Left ventricle myocardium inferior (tissue), 1 donor: ENCODE measurements at regions not wholly inside any gene's neighbourhood (a gene's known extent, or its start where the extent isn't known, plus 50 kb on each side); places are given as distances from the start of the nearest gene placed in this dataset.

Experiments used
- DNase-seq: peaks from one replicate; pipeline ENCODE4 v3.0.0-alpha.2; 2020
- H3K27ac ChIP-seq: fragments of 200-600 bp; replicated peaks from 2 replicates; pipeline ENCODE4 v1.8.0; 2021
- H3K27me3 ChIP-seq: fragments of 200-600 bp; 2 replicates; pipeline ENCODE4 v1.8.0; 2021; ENCODE audit warnings: low read depth
- H3K36me3 ChIP-seq: fragments of 200-600 bp; 2 replicates; pipeline ENCODE4 v1.8.0; 2021
- H3K4me1 ChIP-seq: fragments of 200-600 bp; 2 replicates; pipeline ENCODE4 v1.8.0; 2021
- H3K4me3 ChIP-seq: fragments of 200-600 bp; 2 replicates; pipeline ENCODE4 v1.8.0; 2021; ENCODE audit warnings: mild to moderate bottlenecking, moderate library complexity
- H3K9me3 ChIP-seq: fragments of 200-600 bp; replicated peaks from 2 replicates; pipeline ENCODE4 v1.8.0; 2021
- intact Hi-C: fragments of 100-400 bp; cut with micrococcal nuclease; formaldehyde crosslinking; loops from one replicate; pipeline ENCODE4 v1.11.0; 2022
- TF ChIP-seq, protein P1 (sequence below): fragments of 200-600 bp; IDR thresholded peaks from 2 replicates; pipeline ENCODE4 v1.8.0; 2021; ENCODE audit warnings: antibody characterized with exemption, mild to moderate bottlenecking, borderline replicate concordance
- donor health status: DM: no; HTN: yes; CAD: no; lungs with severe emphysema.

DNA sequence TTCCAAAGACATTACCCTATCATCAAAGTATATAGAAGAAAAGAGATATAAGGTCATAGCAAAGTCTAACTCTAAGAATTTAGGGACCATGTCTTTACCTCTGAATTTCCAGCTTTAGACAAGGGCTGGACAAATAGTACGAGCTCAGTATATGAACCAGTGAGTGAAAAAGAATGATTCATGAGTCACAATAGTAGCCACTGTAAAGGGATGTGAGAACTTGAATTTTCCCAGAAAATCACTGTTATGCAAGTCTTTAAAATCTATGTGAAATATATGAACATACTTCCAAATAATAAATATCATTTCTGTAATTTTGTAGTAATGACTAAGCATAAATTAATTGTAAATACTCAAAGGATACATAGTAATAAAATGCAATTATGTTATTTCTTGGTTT lies 305.9 kb upstream of the PRR16 start:
- TF ChIP-seq, protein P1, sequence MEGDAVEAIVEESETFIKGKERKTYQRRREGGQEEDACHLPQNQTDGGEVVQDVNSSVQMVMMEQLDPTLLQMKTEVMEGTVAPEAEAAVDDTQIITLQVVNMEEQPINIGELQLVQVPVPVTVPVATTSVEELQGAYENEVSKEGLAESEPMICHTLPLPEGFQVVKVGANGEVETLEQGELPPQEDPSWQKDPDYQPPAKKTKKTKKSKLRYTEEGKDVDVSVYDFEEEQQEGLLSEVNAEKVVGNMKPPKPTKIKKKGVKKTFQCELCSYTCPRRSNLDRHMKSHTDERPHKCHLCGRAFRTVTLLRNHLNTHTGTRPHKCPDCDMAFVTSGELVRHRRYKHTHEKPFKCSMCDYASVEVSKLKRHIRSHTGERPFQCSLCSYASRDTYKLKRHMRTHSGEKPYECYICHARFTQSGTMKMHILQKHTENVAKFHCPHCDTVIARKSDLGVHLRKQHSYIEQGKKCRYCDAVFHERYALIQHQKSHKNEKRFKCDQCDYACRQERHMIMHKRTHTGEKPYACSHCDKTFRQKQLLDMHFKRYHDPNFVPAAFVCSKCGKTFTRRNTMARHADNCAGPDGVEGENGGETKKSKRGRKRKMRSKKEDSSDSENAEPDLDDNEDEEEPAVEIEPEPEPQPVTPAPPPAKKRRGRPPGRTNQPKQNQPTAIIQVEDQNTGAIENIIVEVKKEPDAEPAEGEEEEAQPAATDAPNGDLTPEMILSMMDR = no peak
- no peak for DNase-seq
- Histone ChIP-seq H3K27ac (no peak overlapping the region), H3K27me3 (no peaks in the 10 kb centered on the region), H3K36me3 (no peaks in the 10 kb centered on the region), H3K4me3 (no peak overlapping the region), H3K9me3 (no peaks in the 10 kb centered on the region), H3K4me1 (peaks cover 3% of the 10 kb centered on the region)
- intact Hi-C loops = no loop called here

DNA sequence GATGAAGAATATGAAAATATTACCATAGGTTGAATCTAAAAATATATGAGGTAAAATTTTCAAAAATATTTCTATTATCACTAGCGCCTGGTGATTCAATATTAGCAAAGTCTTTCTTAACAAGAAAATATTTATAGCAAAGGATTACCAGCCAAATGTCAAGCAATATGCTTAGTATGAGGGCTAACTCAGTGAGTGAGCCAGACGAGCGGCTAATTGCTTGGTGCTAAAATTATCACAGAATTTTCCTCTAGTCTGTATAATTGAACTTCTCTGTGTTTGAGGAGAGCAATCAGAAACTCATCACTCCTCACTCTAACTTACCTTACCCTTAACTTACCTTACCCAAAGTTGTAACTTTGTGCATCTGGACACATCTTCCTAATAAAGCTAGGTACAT lies 304.9 kb upstream of the PRR16 start:
- no peak overlapping the region for H3K4me3 ChIP-seq
- no peak overlapping the region for H3K27ac ChIP-seq
- H3K9me3 ChIP-seq = no peaks in the 10 kb centered on the region
- intact Hi-C loops = no loop called here
- peaks cover 3% of the 10 kb centered on the region for H3K4me1 ChIP-seq
- H3K27me3 ChIP-seq = no peaks in the 10 kb centered on the region
- no peaks in the 10 kb centered on the region for H3K36me3 ChIP-seq
- no peak for DNase-seq
- TF ChIP-seq, protein P1 = no peak

DNA sequence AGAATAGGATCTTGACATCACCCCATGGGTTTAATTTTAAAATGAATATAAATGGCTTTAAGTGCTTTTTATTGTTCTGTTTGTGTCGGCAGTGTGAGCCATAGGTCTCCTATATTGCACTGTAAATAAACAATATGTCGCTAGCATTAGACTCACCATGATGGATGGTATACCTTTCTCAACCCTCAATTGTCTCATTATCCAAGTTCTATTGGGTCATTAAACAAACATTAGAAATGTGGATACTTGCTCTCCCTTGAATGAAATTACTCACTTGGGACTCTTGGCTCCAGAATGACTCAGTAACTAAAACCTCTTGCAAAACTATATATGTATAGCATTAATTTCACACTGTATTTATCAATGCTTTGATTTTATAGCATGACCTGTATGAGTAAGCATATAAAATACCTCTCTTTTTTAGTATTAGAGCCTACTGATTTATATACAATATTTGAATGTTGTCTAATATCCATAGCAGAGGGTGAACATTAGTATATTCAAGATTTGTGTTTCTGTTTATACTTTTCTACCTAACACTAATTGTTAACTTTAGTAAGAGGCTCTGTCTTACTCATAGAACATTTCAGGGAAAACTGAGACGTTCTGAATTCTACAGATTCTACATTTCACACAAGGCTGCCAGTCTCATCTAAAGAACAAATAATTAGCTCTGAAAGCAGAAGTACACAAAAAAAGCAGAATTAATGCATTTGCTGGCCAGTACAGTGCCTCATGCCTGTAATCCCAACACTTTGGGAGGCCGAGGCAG lies 303.8 kb upstream of the PRR16 start:
- Histone ChIP-seq H3K27ac (no peak overlapping the region), H3K36me3 (no peaks in the 10 kb centered on the region), H3K9me3 (no peaks in the 10 kb centered on the region), H3K4me3 (no peak overlapping the region), H3K4me1 (peaks cover 3% of the 10 kb centered on the region), H3K27me3 (no peaks in the 10 kb centered on the region)
- intact Hi-C loops = no loop called here
- DNase-seq = no peak
- TF ChIP-seq, protein P1 = no peak

DNA sequence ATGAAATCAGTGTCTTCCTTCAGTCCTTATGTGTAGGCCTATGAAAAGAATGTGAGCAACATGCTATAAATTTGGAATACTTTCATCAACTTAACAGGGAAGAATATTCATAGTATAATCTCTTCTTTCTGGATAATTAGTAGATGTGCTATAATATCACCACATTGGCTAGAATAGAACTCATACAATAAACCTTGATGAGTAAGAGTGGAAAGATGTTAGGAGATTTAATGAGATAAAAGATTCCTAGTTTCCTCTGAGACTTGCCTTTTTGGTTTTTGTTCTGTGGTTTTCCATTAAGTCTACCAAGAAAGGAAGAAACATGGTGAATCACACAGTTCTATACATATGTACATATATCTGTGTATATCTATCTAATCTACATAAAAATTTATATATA lies 301.8 kb upstream of the PRR16 start:
- intact Hi-C loops = no loop called here
- TF ChIP-seq, protein P1 = no peak

DNA sequence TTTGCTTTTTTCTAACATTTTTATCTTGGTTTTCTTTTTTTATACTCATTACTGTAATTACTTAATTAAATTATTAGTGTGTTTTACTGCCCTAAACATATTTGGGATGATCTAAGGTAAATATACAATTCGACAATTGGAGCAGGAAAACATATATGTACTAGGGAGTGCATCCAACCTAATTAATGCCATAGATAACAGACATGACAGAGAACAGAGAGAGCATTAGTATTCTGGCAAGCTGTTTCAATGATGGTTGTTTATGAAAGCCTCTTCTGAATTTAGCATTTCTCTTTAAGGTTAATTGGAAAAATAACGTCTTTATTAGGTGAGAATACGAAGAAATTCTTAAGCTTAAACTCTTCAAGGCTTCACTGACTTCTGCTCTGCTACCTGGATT lies 300.1 kb upstream of the PRR16 start:
- no peaks in the 10 kb centered on the region for H3K9me3 ChIP-seq
- no peak for DNase-seq
- intact Hi-C loops = no loop called here
- H3K36me3 ChIP-seq = no peaks in the 10 kb centered on the region
- no peak overlapping the region for H3K27ac ChIP-seq
- H3K27me3 ChIP-seq = no peaks in the 10 kb centered on the region
- no peak overlapping the region for H3K4me3 ChIP-seq
- TF ChIP-seq, protein P1 = no peak
- peaks cover 3% of the 10 kb centered on the region for H3K4me1 ChIP-seq

More for the DNA sequence above, 301.8 kb upstream of the PRR16 start:
- DNase-seq = no peak
- Histone ChIP-seq H3K4me3 (no peak overlapping the region), H3K36me3 (no peaks in the 10 kb centered on the region), H3K27me3 (no peaks in the 10 kb centered on the region), H3K27ac (no peak overlapping the region), H3K4me1 (peaks cover 3% of the 10 kb centered on the region), H3K9me3 (no peaks in the 10 kb centered on the region)
